ENCODE measurements at regions not wholly inside any gene's neighbourhood (a gene's known extent, or its start where the extent isn't known, plus 50 kb on each side); places are given as distances from the start of the nearest gene placed in this dataset.
"Not testable (repeated sequence)": the region's sequence is repeated elsewhere in the genome, so short reads cannot be mapped to it uniquely, and the experiment has no call there.

DNA sequence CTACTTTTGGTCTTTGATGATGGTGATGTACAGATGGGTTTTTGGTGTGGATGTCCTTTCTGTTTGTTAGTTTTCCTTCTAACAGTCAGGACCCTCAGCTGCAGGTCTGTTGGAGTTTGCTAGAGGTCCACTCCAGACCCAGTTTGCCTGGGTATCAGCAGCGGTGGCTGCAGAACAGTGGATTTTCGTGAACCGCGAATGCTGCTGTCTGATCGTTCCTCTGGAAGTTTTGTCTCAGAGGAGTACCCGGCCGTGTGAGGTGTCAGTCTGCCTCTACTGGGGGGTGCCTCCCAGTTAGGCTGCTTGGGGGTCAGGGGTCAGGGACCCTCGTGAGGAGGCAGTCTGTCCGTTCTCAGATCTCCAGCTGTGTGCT is 56.6 kb upstream of the TNFAIP8 start:
- WGBS (ENCODE audit: insufficient coverage): 100% methylated on average over 2 of the region's 9 CpGs
- H3K4me1 ChIP-seq (ENCODE audit: control extremely low read depth in 1 of 4, control insufficient read depth in 4 of 4, insufficient read depth in 4 of 4, low read length in 3 of 4): peaks cover 15 to 26% (median 23%) of the 10 kb centered on the region in 4 experiments
- DNase-seq; H3K4me3 ChIP-seq (ENCODE audit: control insufficient read depth in 1 of 7, extremely low read depth in 1 of 7, insufficient read depth in 4 of 7, low read depth in 2 of 7, low read length in 6 of 7); H3K9me3 ChIP-seq (ENCODE audit: control extremely low read depth in 1 of 5, control insufficient read depth in 4 of 5, insufficient read depth in 2 of 5, low read depth in 1 of 5, low read length in 4 of 5); POLR2A ChIA-PET; H3K27me3 ChIP-seq (replicated peaks in 2 of 5; ENCODE audit: control insufficient read depth in 4 of 5, insufficient read depth in 5 of 5, low read length in 4 of 5); H3K36me3 ChIP-seq (ENCODE audit: control insufficient read depth in 4 of 4, insufficient read depth in 4 of 4, low read length in 3 of 4); H3K27ac ChIP-seq (ENCODE audit: insufficient read depth in 1 of 2, low read depth in 1 of 2, low read length in 2 of 2, poor library complexity in 1 of 2, severe bottlenecking in 2 of 2): not testable (repeated sequence)
- CTCF ChIA-PET: interaction anchor here (3.1 kb wide), 1 partner anchor 9 kb away, joined by 17 read pairs; no protein-coding TSS in a partner anchor

DNA sequence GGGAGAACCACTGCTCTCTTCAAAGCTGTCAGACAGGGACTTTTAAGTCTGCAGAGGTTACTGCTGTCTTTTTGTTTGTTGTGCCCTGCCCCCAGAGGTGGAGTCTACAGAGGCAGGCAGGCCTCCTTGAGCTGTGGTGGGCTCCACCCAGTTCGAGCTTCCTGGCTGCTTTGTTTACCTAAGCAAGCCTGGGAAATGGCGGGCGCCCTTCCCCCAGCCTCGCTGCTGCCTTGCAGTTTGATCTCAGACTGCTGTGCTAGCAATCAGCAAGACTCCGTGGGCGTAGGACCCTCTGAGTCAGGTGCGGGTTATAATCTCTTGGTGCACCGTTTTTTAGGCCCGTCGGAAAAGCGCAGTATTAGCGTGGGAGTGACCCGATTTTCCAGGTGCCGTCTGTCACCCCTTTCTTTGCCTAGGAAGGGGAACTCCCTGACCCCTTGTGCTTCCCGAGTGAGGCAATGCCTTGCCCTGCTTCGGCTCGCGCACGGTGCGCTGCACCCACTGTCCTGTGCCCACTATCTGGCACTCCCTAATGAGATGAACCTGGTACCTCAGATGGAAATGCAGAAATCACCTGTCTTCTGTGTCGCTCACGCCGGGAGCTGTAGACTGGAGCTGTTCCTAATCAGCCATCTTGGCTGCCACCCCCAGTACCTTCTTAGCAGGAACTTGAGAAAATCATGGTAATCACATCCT is 56.1 kb upstream of the TNFAIP8 start:
- CTCF ChIA-PET: interaction anchor here (1.5 to 3.1 kb wide), 2 partner anchors 9 to 16 kb away, joined by 3 to 17 read pairs; no protein-coding TSS in a partner anchor
- POLR2A ChIA-PET; H3K9me3 ChIP-seq (ENCODE audit: control extremely low read depth in 1 of 5, control insufficient read depth in 4 of 5, insufficient read depth in 2 of 5, low read depth in 1 of 5, low read length in 4 of 5); H3K36me3 ChIP-seq (ENCODE audit: control insufficient read depth in 4 of 4, insufficient read depth in 4 of 4, low read length in 3 of 4); DNase-seq; H3K4me3 ChIP-seq (ENCODE audit: control insufficient read depth in 1 of 7, extremely low read depth in 1 of 7, insufficient read depth in 4 of 7, low read depth in 2 of 7, low read length in 6 of 7); H3K27ac ChIP-seq (ENCODE audit: insufficient read depth in 1 of 2, low read depth in 1 of 2, low read length in 2 of 2, poor library complexity in 1 of 2, severe bottlenecking in 2 of 2); H3K27me3 ChIP-seq (replicated peaks in 2 of 5; ENCODE audit: control insufficient read depth in 4 of 5, insufficient read depth in 5 of 5, low read length in 4 of 5): not testable (repeated sequence)
- 98% methylated on average over 20 of the region's 23 CpGs for WGBS (ENCODE audit: insufficient coverage)
- peaks cover 18 to 31% (median 28%) of the 10 kb centered on the region in 4 experiments for H3K4me1 ChIP-seq (ENCODE audit: control extremely low read depth in 1 of 4, control insufficient read depth in 4 of 4, insufficient read depth in 4 of 4, low read length in 3 of 4)

DNA sequence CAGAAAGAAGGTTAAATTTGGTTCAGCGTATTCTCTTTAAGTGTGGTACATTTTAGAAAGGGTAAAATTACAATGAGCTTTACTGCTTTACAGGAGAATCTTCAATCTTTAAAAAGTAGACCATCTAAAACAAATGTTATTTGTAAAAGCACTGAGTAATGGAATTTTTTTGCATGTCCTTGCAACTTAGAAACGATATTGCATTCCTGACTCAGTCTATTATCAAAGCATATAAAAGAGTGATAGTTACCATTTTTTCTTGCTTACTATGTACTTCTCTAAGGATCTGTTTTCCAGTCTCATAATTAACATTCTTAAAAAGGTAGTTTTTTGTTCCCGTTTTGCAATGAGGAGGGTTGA is 55.5 kb upstream of the TNFAIP8 start:
- no peak for DNase-seq
- ChIA-PET POLR2A (no interaction called here), CTCF (interaction anchor here (1.5 to 3.1 kb wide), 2 partner anchors 10 to 15 kb away, joined by 3 to 17 read pairs; no protein-coding TSS in a partner anchor)
- no peak overlapping the region for H3K4me3 ChIP-seq (ENCODE audit: control insufficient read depth in 1 of 7, extremely low read depth in 1 of 7, insufficient read depth in 4 of 7, low read depth in 2 of 7, low read length in 6 of 7)
- 100% methylated on average over 1 of the region's 3 CpGs for WGBS (ENCODE audit: insufficient coverage)
- H3K27ac ChIP-seq (ENCODE audit: insufficient read depth in 1 of 2, low read depth in 1 of 2, low read length in 2 of 2, poor library complexity in 1 of 2, severe bottlenecking in 2 of 2): no peak overlapping the region
- H3K36me3 ChIP-seq (ENCODE audit: control insufficient read depth in 4 of 4, insufficient read depth in 4 of 4, low read length in 3 of 4): peaks cover 0 to 3% (median 1%) of the 10 kb centered on the region in 4 experiments
- H3K27me3 ChIP-seq (replicated peaks in 2 of 5; ENCODE audit: control insufficient read depth in 4 of 5, insufficient read depth in 5 of 5, low read length in 4 of 5): no peaks in the 10 kb centered on the region
- peaks cover 0 to 3% (median 0%) of the 10 kb centered on the region in 5 experiments for H3K9me3 ChIP-seq (ENCODE audit: control extremely low read depth in 1 of 5, control insufficient read depth in 4 of 5, insufficient read depth in 2 of 5, low read depth in 1 of 5, low read length in 4 of 5)
- H3K4me1 ChIP-seq (ENCODE audit: control extremely low read depth in 1 of 4, control insufficient read depth in 4 of 4, insufficient read depth in 4 of 4, low read length in 3 of 4): peaks cover 18 to 32% (median 29%) of the 10 kb centered on the region in 4 experiments

DNA sequence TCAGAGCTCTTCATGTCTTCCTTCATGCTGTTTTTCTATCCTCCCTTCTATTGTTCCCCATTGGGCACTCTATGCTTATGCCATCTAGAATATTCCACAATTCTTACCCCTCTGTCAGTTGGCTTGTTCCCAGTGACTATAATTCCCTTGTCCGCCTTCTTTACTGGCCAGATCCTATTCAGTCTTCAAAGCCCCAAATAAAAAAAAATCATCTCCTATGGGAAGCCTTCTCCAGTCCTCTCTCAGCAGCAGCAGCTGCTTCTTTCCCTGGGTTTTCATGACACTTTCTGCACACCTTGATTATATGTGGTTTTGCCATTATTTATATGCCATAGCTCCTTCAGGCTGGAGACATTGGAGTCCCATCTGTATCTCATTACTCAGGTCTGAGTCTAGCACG is 54.6 kb upstream of the TNFAIP8 start:
- H3K27ac ChIP-seq (ENCODE audit: insufficient read depth in 1 of 2, low read depth in 1 of 2, low read length in 2 of 2, poor library complexity in 1 of 2, severe bottlenecking in 2 of 2): no peak overlapping the region
- peaks cover 0 to 3% (median 1%) of the 10 kb centered on the region in 4 experiments for H3K36me3 ChIP-seq (ENCODE audit: control insufficient read depth in 4 of 4, insufficient read depth in 4 of 4, low read length in 3 of 4)
- no CpG with 5 or more reads among the region's 2 CpGs for WGBS (ENCODE audit: insufficient coverage)
- no peak for DNase-seq
- H3K27me3 ChIP-seq (replicated peaks in 2 of 5; ENCODE audit: control insufficient read depth in 4 of 5, insufficient read depth in 5 of 5, low read length in 4 of 5): no peaks in the 10 kb centered on the region
- H3K4me1 ChIP-seq (ENCODE audit: control extremely low read depth in 1 of 4, control insufficient read depth in 4 of 4, insufficient read depth in 4 of 4, low read length in 3 of 4): peaks cover 26 to 35% (median 30%) of the 10 kb centered on the region in 4 experiments
- H3K9me3 ChIP-seq (ENCODE audit: control extremely low read depth in 1 of 5, control insufficient read depth in 4 of 5, insufficient read depth in 2 of 5, low read depth in 1 of 5, low read length in 4 of 5): peaks cover 0 to 3% (median 0%) of the 10 kb centered on the region in 5 experiments
- no peak overlapping the region for H3K4me3 ChIP-seq (ENCODE audit: control insufficient read depth in 1 of 7, extremely low read depth in 1 of 7, insufficient read depth in 4 of 7, low read depth in 2 of 7, low read length in 6 of 7)
- ChIA-PET POLR2A (no interaction called here), CTCF (interaction anchor here (1.5 to 3.1 kb wide), 2 partner anchors 11 to 14 kb away, joined by 3 to 17 read pairs; no protein-coding TSS in a partner anchor)

DNA sequence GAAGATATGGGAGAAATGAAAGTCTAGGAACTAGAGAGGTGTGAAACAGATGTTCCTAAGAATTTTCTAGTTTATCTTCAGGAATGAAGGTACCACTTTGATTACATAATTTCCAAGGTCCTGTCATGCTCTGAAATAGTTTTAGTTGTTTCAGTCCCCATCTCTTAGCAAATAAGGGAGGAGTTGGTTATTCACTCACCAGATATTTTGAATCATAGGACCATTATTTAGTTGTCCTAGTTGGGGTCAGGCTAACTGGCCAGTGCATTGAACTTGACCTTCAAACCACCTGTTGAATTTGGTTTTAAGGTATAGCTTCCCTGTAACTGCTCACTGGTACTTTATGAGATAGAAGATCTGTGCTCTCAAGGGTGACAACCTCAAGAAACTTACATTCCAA is 53.9 kb upstream of the TNFAIP8 start:
- H3K27ac ChIP-seq (ENCODE audit: insufficient read depth in 1 of 2, low read depth in 1 of 2, low read length in 2 of 2, poor library complexity in 1 of 2, severe bottlenecking in 2 of 2): no peak overlapping the region
- peaks cover 0 to 3% (median 0%) of the 10 kb centered on the region in 5 experiments for H3K9me3 ChIP-seq (ENCODE audit: control extremely low read depth in 1 of 5, control insufficient read depth in 4 of 5, insufficient read depth in 2 of 5, low read depth in 1 of 5, low read length in 4 of 5)
- no peak overlapping the region for H3K4me3 ChIP-seq (ENCODE audit: control insufficient read depth in 1 of 7, extremely low read depth in 1 of 7, insufficient read depth in 4 of 7, low read depth in 2 of 7, low read length in 6 of 7)
- H3K36me3 ChIP-seq (ENCODE audit: control insufficient read depth in 4 of 4, insufficient read depth in 4 of 4, low read length in 3 of 4): peaks cover 0 to 3% (median 1%) of the 10 kb centered on the region in 4 experiments
- ChIA-PET CTCF (interaction anchor here (1.0 to 3.1 kb wide), 4 partner anchors 11 to 110 kb away, joined by 3 to 17 read pairs (median 5); no protein-coding TSS in a partner anchor), POLR2A (no interaction called here)
- peaks cover 30 to 39% (median 34%) of the 10 kb centered on the region in 4 experiments for H3K4me1 ChIP-seq (ENCODE audit: control extremely low read depth in 1 of 4, control insufficient read depth in 4 of 4, insufficient read depth in 4 of 4, low read length in 3 of 4)
- DNase-seq: no peak
- no peaks in the 10 kb centered on the region for H3K27me3 ChIP-seq (replicated peaks in 2 of 5; ENCODE audit: control insufficient read depth in 4 of 5, insufficient read depth in 5 of 5, low read length in 4 of 5)

DNA sequence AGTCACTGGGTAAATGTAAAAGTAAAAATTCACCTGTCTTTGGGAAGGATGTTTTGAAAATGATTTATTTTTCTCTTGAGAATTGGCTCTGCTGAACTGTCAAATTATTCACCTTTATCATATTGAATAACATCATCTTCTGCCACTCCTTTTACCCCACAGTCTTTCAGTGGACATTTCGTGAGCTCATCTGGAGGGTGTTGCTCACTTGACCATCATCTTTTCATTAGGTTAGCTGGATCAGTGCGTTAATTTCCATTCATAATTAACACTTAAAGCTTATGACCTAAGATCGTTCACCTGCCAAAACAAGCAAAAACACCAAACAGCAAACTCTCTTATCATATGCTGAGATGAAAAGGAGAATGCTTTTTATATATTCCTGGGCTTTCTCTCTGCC is 53.4 kb upstream of the TNFAIP8 start:
- 100% methylated on average over 1 of the region's 3 CpGs for WGBS (ENCODE audit: insufficient coverage)
- DNase-seq: no peak
- Histone ChIP-seq H3K27ac (ENCODE audit: insufficient read depth in 1 of 2, low read depth in 1 of 2, low read length in 2 of 2, poor library complexity in 1 of 2, severe bottlenecking in 2 of 2) (no peak overlapping the region), H3K9me3 (ENCODE audit: control extremely low read depth in 1 of 5, control insufficient read depth in 4 of 5, insufficient read depth in 2 of 5, low read depth in 1 of 5, low read length in 4 of 5) (peaks cover 0 to 3% (median 0%) of the 10 kb centered on the region in 5 experiments), H3K27me3 (replicated peaks in 2 of 5; ENCODE audit: control insufficient read depth in 4 of 5, insufficient read depth in 5 of 5, low read length in 4 of 5) (no peaks in the 10 kb centered on the region), H3K36me3 (ENCODE audit: control insufficient read depth in 4 of 4, insufficient read depth in 4 of 4, low read length in 3 of 4) (peaks cover 0 to 3% (median 1%) of the 10 kb centered on the region in 4 experiments), H3K4me1 (ENCODE audit: control extremely low read depth in 1 of 4, control insufficient read depth in 4 of 4, insufficient read depth in 4 of 4, low read length in 3 of 4) (peaks cover 33 to 44% (median 38%) of the 10 kb centered on the region in 4 experiments), H3K4me3 (ENCODE audit: control insufficient read depth in 1 of 7, extremely low read depth in 1 of 7, insufficient read depth in 4 of 7, low read depth in 2 of 7, low read length in 6 of 7) (no peak overlapping the region)
- ChIA-PET CTCF (interaction anchor here (1.0 to 5.1 kb wide), 5 partner anchors 9 to 110 kb away, joined by 3 to 30 read pairs (median 5); no protein-coding TSS in a partner anchor), POLR2A (no interaction called here)
